CD4-positive, alpha-beta memory T cell (primary cell): ENCODE measurements at regions not wholly inside any gene's neighbourhood (a gene's known extent, or its start where the extent isn't known, plus 50 kb on each side); places are given as distances from the start of the nearest gene placed in this dataset.

Experiments used
- CTCF ChIA-PET: fragments of 350-600 bp; sonication (Branson Sonifier 250); formaldehyde crosslinking; loops from one replicate; lab custom pipeline; 2021; ENCODE audit warnings: inconsistent platforms; ENCODE audit not compliant: partially characterized antibody; lab: Charles Lee
- POLR2A ChIA-PET: fragments of 350-600 bp; sonication (Branson Sonifier 250); formaldehyde crosslinking; loops from one replicate; lab custom pipeline; 2021; ENCODE audit not compliant: partially characterized antibody; lab: Charles Lee
- DNase-seq, 5 donors: peaks; one replicate each; pipeline versions ENCODE4 v3.0.0 to v3.0.0-alpha.2; 2020 to 2022; ENCODE audit warnings: mixed read lengths in 1 of 5
- H3K27ac ChIP-seq: one replicate; pipeline ENCODE4 v1.7.0; 2013; ENCODE audit warnings: low read depth, low read length
- H3K27me3 ChIP-seq: 2 replicates; pipeline ENCODE4 v1.7.0; 2013; ENCODE audit warnings: mild to moderate bottlenecking, low read length, moderate library complexity; ENCODE audit not compliant: insufficient read depth
- H3K36me3 ChIP-seq: 2 replicates; pipeline ENCODE4 v1.7.0; 2013; ENCODE audit warnings: mild to moderate bottlenecking, low read length, moderate library complexity; ENCODE audit not compliant: insufficient read depth
- H3K4me1 ChIP-seq: 2 replicates; pipeline ENCODE4 v1.7.0; 2013; ENCODE audit warnings: mild to moderate bottlenecking, low read length, moderate library complexity; ENCODE audit not compliant: insufficient read depth
- H3K4me3 ChIP-seq, 2 donors: one replicate each; pipeline ENCODE4 v1.7.0; 2013; ENCODE audit warnings: low read length in 2 of 2, mild to moderate bottlenecking in 1 of 2
- H3K9me3 ChIP-seq, 2 donors: one replicate each; pipeline ENCODE4 v1.7.0; 2013; ENCODE audit warnings: low read length in 2 of 2, control low read depth in 1 of 2; ENCODE audit not compliant: control insufficient read depth in 1 of 2
- H3K27ac Mint-ChIP-seq, 7 donors: one replicate each; pipeline ENCODE4 v1.8.0; 2020 to 2021; ENCODE audit warnings: mixed read lengths in 7 of 7, mild to moderate bottlenecking in 6 of 7, inconsistent platforms in 3 of 7, moderate library complexity in 3 of 7
- H3K27me3 Mint-ChIP-seq, 2 donors: one replicate each; pipeline ENCODE4 v1.8.0; 2020 to 2021; ENCODE audit warnings: mixed read lengths in 2 of 2
- H3K36me3 Mint-ChIP-seq, 2 donors: one replicate each; pipeline ENCODE4 v1.8.0; 2020 to 2021; ENCODE audit warnings: mixed read lengths in 2 of 2, inconsistent platforms in 1 of 2, mild to moderate bottlenecking in 1 of 2
- H3K4me1 Mint-ChIP-seq, 4 donors: one replicate each; pipeline ENCODE4 v1.8.0; 2020 to 2021; ENCODE audit warnings: mixed read lengths in 4 of 4, mild to moderate bottlenecking in 1 of 4
- H3K4me3 Mint-ChIP-seq, 8 donors: one replicate each; pipeline ENCODE4 v1.8.0; 2020 to 2021; ENCODE audit warnings: mixed read lengths in 8 of 8, mild to moderate bottlenecking in 7 of 8, moderate library complexity in 6 of 8, inconsistent platforms in 3 of 8
- H3K9me3 Mint-ChIP-seq, 8 donors: one replicate each; pipeline ENCODE4 v1.8.0; 2020 to 2021; ENCODE audit warnings: mixed read lengths in 8 of 8, mild to moderate bottlenecking in 5 of 8, inconsistent platforms in 3 of 8, moderate library complexity in 1 of 8
- intact Hi-C: fragments of 100-400 bp; cut with micrococcal nuclease; formaldehyde crosslinking; loops from one replicate; pipeline ENCODE4 v1.15.1; 2023

GRCh38 chr6:156402227-156402626 lies 375.0 kb upstream of the ARID1B start:
- DNase-seq: no peak
- Mint-ChIP-seq H3K9me3 (peaks cover 0 to 2% (median 0%) of the 10 kb centered on the region in 8 donors), H3K4me3 (no peak overlapping the region), H3K27me3 (peaks cover 0 to 1% of the 10 kb centered on the region in 2 donors), H3K4me1 (peaks cover 15 to 31% (median 28%) of the 10 kb centered on the region in 4 donors), H3K27ac (no peak overlapping the region), H3K36me3 (no peaks in the 10 kb centered on the region)
- ChIA-PET POLR2A (no interaction called here), CTCF (no interaction called here)
- Histone ChIP-seq H3K4me1 (peaks cover 29% of the 10 kb centered on the region), H3K36me3 (no peaks in the 10 kb centered on the region), H3K27ac (no peak overlapping the region), H3K27me3 (no peaks in the 10 kb centered on the region), H3K9me3 (no peaks in the 10 kb centered on the region), H3K4me3 (no peak overlapping the region)
- intact Hi-C loops: no loop called here

GRCh38 chr6:156400487-156400886 lies 376.7 kb upstream of the ARID1B start:
- no peaks in the 10 kb centered on the region for H3K36me3 ChIP-seq
- H3K9me3 Mint-ChIP-seq: no peaks in the 10 kb centered on the region
- H3K27ac ChIP-seq: no peak overlapping the region
- peaks cover 25 to 47% (median 42%) of the 10 kb centered on the region in 4 donors for H3K4me1 Mint-ChIP-seq
- H3K4me3 ChIP-seq: no peak overlapping the region
- ChIA-PET CTCF (no interaction called here), POLR2A (no interaction called here)
- no peaks in the 10 kb centered on the region for H3K36me3 Mint-ChIP-seq
- H3K27ac Mint-ChIP-seq: peak overlapping the region in 3 of 7 donors; percentile 15 to 82 (median 42)
- no peaks in the 10 kb centered on the region for H3K27me3 Mint-ChIP-seq
- H3K4me1 ChIP-seq: peaks cover 45% of the 10 kb centered on the region
- H3K27me3 ChIP-seq: no peaks in the 10 kb centered on the region
- intact Hi-C loops: no loop called here
- H3K9me3 ChIP-seq: no peaks in the 10 kb centered on the region
- H3K4me3 Mint-ChIP-seq: no peak overlapping the region
- no peak for DNase-seq

- ChIA-PET CTCF (no interaction called here), POLR2A (no interaction called here)
Measured at GRCh38 chr6:156398966-156399365, 378.2 kb upstream of the ARID1B start.

GRCh38 chr6:156398371-156398770 lies 378.8 kb upstream of the ARID1B start:
- H3K4me1 ChIP-seq: peaks cover 66% of the 10 kb centered on the region
- no peaks in the 10 kb centered on the region for H3K27me3 Mint-ChIP-seq
- peak overlapping the region in 7 of 8 donors; percentile 4 to 89 (median 64) for H3K4me3 Mint-ChIP-seq
- H3K36me3 Mint-ChIP-seq: no peaks in the 10 kb centered on the region
- H3K27ac ChIP-seq: peak overlapping the region; percentile 56
- no peaks in the 10 kb centered on the region for H3K9me3 ChIP-seq
- no peak for DNase-seq
- H3K9me3 Mint-ChIP-seq: no peaks in the 10 kb centered on the region
- H3K27me3 ChIP-seq: no peaks in the 10 kb centered on the region
- intact Hi-C loops: loop anchor here (5.0 kb wide), 1 partner anchor 164 kb away; no protein-coding TSS in a partner anchor
- H3K27ac Mint-ChIP-seq: peak overlapping the region; percentile 85 to 100 (median 94)
- CTCF ChIA-PET: no interaction called here
- POLR2A ChIA-PET: no interaction called here
- no peak overlapping the region for H3K4me3 ChIP-seq
- H3K36me3 ChIP-seq: no peaks in the 10 kb centered on the region
- H3K4me1 Mint-ChIP-seq: peaks cover 41 to 68% (median 58%) of the 10 kb centered on the region in 4 donors

More at GRCh38 chr6:156398966-156399365, 378.2 kb upstream of the ARID1B start:
- H3K4me3 ChIP-seq: no peak overlapping the region
- H3K36me3 ChIP-seq: no peaks in the 10 kb centered on the region
- no peaks in the 10 kb centered on the region for H3K27me3 ChIP-seq
- Mint-ChIP-seq H3K36me3 (no peaks in the 10 kb centered on the region), H3K4me1 (peaks cover 35 to 62% (median 52%) of the 10 kb centered on the region in 4 donors), H3K9me3 (no peaks in the 10 kb centered on the region), H3K27ac (peak overlapping the region; percentile 24 to 100 (median 86)), H3K27me3 (no peaks in the 10 kb centered on the region), H3K4me3 (peak overlapping the region in 3 of 8 donors; percentile 0 to 32 (median 21))
- H3K27ac ChIP-seq: peak overlapping the region; percentile 56
- peaks cover 60% of the 10 kb centered on the region for H3K4me1 ChIP-seq
- DNase-seq: no peak
- intact Hi-C loops: loop anchor here (5.0 kb wide), 1 partner anchor 163 kb away; no protein-coding TSS in a partner anchor
- H3K9me3 ChIP-seq: no peaks in the 10 kb centered on the region

GRCh38 chr6:156396791-156397418 lies 380.3 kb upstream of the ARID1B start:
- peaks cover 51 to 82% (median 71%) of the 10 kb centered on the region in 4 donors for H3K4me1 Mint-ChIP-seq
- peaks cover 80% of the 10 kb centered on the region for H3K4me1 ChIP-seq
- intact Hi-C loops: loop anchor here (1.0 to 5.0 kb wide), 5 partner anchors 165 to 1082 kb away; partner anchors contain the start of genes ARID1B and TFB1M
- H3K36me3 Mint-ChIP-seq: no peaks in the 10 kb centered on the region
- H3K9me3 ChIP-seq: no peaks in the 10 kb centered on the region
- ChIA-PET CTCF (interaction anchor here (1.3 to 2.2 kb wide), 2 partner anchors 18 to 26 kb away, joined by 5 to 6 read pairs; no protein-coding TSS in a partner anchor), POLR2A (interaction anchor here (0.8 to 2.6 kb wide), 14 partner anchors 7 to 1098 kb away, joined by 3 to 20 read pairs (median 4); partner anchors contain the start of gene ARID1B)
- peak overlapping the region; percentile 56 for H3K27ac ChIP-seq
- DNase-seq: peak in 4 of 5 donors; percentile 6 to 65 (median 39)
- H3K9me3 Mint-ChIP-seq: no peaks in the 10 kb centered on the region
- H3K36me3 ChIP-seq: no peaks in the 10 kb centered on the region
- H3K4me3 Mint-ChIP-seq: peak overlapping the region; percentile 78 to 89 (median 86)
- no peaks in the 10 kb centered on the region for H3K27me3 Mint-ChIP-seq
- H3K27ac Mint-ChIP-seq: peak overlapping the region; percentile 90 to 100 (median 98)
- H3K4me3 ChIP-seq: peak overlapping the region; percentile 9 to 14
- H3K27me3 ChIP-seq: no peaks in the 10 kb centered on the region

- peak overlapping the region; percentile 9 to 53 for H3K4me3 ChIP-seq
- DNase-seq: peak; percentile 69 to 80 (median 73)
- Mint-ChIP-seq H3K36me3 (no peaks in the 10 kb centered on the region), H3K4me1 (peaks cover 51 to 89% (median 75%) of the 10 kb centered on the region in 4 donors), H3K4me3 (peak overlapping the region; percentile 78 to 89 (median 86)), H3K9me3 (no peaks in the 10 kb centered on the region), H3K27me3 (no peaks in the 10 kb centered on the region), H3K27ac (peak overlapping the region; percentile 90 to 100 (median 98))
- H3K4me1 ChIP-seq: peaks cover 84% of the 10 kb centered on the region
- no peaks in the 10 kb centered on the region for H3K27me3 ChIP-seq
- H3K9me3 ChIP-seq: no peaks in the 10 kb centered on the region
- CTCF ChIA-PET: interaction anchor here (1.0 to 2.2 kb wide), 3 partner anchors 17 to 26 kb away, joined by 3 to 6 read pairs (median 5); no protein-coding TSS in a partner anchor
- H3K36me3 ChIP-seq: no peaks in the 10 kb centered on the region
- H3K27ac ChIP-seq: peak overlapping the region; percentile 56
- intact Hi-C loops: loop anchor here (1.0 to 5.0 kb wide), 5 partner anchors 166 to 1081 kb away; partner anchors contain the start of genes ARID1B and TFB1M
- POLR2A ChIA-PET: interaction anchor here (0.8 to 2.6 kb wide), 18 partner anchors 8 to 1097 kb away, joined by 3 to 20 read pairs (median 4); partner anchors contain the start of gene ARID1B
Measured at GRCh38 chr6:156396068-156396771, 381.0 kb upstream of the ARID1B start.
